ENCODE measurements at regions not wholly inside any gene's neighbourhood (a gene's known extent, or its start where the extent isn't known, plus 50 kb on each side); places are given as distances from the start of the nearest gene placed in this dataset.
"Not testable (repeated sequence)": the region's sequence is repeated elsewhere in the genome, so short reads cannot be mapped to it uniquely, and the experiment has no call there.

DNA sequence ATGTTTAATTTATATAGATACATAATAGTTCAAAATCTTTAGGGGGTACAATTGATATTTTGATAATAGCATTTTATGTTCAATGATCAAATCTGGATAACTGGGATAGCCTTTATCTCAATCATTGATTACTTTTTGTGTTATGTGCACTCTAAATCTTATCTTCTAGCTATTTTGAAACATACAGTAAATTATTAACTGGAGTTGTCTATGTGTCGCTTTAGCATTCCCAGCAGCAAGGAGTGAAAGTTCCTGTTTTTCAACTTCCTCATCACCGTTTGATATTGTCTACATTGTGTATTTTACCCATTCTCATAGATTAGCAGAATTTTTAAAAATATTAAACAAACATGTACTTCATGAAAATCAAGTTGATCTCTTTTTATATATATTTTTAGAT, 1207.4 kb downstream of the TMEM121 start:
- Histone ChIP-seq H3K36me3 (no peaks in the 10 kb centered on the region), H3K27me3 (ENCODE audit: insufficient read depth, low read depth, severe bottlenecking) (no peaks in the 10 kb centered on the region), H3K27ac (no peak overlapping the region), H3K9me3 (ENCODE audit: severe bottlenecking) (no peaks in the 10 kb centered on the region), H3K4me3 (ENCODE audit: low read depth, low read length) (no peak overlapping the region)
- TF ChIP-seq, protein P1, sequence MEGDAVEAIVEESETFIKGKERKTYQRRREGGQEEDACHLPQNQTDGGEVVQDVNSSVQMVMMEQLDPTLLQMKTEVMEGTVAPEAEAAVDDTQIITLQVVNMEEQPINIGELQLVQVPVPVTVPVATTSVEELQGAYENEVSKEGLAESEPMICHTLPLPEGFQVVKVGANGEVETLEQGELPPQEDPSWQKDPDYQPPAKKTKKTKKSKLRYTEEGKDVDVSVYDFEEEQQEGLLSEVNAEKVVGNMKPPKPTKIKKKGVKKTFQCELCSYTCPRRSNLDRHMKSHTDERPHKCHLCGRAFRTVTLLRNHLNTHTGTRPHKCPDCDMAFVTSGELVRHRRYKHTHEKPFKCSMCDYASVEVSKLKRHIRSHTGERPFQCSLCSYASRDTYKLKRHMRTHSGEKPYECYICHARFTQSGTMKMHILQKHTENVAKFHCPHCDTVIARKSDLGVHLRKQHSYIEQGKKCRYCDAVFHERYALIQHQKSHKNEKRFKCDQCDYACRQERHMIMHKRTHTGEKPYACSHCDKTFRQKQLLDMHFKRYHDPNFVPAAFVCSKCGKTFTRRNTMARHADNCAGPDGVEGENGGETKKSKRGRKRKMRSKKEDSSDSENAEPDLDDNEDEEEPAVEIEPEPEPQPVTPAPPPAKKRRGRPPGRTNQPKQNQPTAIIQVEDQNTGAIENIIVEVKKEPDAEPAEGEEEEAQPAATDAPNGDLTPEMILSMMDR (IDR thresholded peaks at IDR 0.05; ENCODE audit: low read depth, low read length), result no peak
- no peak for DNase-seq

DNA sequence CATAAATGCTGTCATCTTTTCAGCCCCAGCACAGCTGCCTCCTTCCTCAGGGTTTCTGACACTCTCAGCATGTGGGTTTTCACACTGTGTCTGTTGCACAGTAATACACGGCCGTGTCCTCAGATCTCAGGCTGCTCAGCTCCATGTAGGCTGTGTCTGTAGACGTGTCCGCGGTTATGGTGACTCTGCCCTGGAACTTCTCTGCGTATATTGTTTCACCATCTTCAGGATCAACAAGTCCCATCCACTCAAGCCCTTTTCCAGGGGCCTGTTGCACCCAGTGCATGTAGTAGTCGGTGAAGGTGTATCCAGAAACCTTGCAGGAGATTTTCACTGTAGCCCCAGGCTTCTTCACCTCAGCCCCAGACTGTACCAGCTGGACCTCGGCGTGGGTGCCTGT, 1210.6 kb downstream of the TMEM121 start:
- H3K36me3 ChIP-seq, result no peaks in the 10 kb centered on the region
- no peaks in the 10 kb centered on the region for H3K27me3 ChIP-seq (ENCODE audit: insufficient read depth, low read depth, severe bottlenecking)
- TF ChIP-seq, protein P1 (IDR thresholded peaks at IDR 0.05; ENCODE audit: low read depth, low read length), result no peak
- H3K27ac ChIP-seq, result no peak overlapping the region
- no peak for DNase-seq
- H3K9me3 ChIP-seq (ENCODE audit: severe bottlenecking), result no peaks in the 10 kb centered on the region
- no peak overlapping the region for H3K4me3 ChIP-seq (ENCODE audit: low read depth, low read length)

DNA sequence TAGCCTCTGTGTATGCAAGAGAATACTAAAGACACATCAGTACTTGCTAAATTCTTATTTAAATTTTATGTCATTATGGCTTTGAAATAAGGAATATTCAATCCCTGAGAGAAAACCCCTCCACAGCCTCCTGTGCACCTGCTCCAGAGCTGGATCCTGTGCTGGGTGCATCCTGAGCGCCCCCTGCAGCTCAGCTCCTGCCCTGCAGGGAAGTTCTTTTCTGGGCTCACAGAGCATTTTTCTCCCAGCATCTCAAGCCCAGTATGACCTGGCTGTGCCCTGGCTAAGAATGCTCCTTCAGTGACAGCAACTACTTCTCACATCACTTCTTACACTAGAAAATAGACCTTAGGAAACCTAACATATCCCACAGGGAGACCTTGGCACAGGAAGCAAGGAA, 1211.7 kb downstream of the TMEM121 start:
- Histone ChIP-seq H3K36me3 (no peaks in the 10 kb centered on the region), H3K9me3 (ENCODE audit: severe bottlenecking) (no peaks in the 10 kb centered on the region), H3K27ac (no peak overlapping the region), H3K4me3 (ENCODE audit: low read depth, low read length) (no peak overlapping the region), H3K27me3 (ENCODE audit: insufficient read depth, low read depth, severe bottlenecking) (no peaks in the 10 kb centered on the region)
- TF ChIP-seq, protein P1 (IDR thresholded peaks at IDR 0.05; ENCODE audit: low read depth, low read length), result no peak
- no peak for DNase-seq

DNA sequence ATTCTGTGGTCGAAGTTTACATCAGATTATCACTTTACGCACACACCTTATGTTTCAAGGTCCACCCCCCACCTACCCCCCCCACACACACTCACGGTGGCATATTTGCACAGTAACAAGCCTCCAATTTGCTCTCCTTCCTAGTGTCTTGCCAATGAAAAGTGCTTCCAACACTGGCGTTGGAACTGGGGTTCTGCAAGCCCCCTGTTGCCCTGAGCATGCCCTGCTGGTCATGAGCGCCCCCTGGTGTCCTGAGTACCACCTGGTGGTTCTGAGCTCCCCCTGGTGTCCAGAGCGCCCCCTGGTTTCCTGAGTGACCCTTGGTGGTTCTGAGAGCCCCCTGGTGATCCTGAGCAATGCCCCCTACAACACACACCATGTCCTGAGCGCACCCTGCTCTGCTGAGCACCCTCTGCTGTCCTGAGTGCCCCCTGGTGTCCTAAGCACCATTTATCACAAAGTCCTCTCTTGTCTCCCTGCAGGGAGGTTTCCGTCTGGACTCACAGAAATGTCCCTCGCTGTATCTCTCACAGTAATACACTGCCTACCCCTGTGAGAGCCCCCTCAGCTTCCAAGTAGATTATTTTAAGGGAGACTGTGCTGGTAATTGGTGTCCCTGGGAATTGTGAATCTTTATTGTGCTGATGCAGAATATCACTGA, 1212.3 kb downstream of the TMEM121 start:
- not testable (repeated sequence) for H3K4me3 ChIP-seq (ENCODE audit: low read depth, low read length); H3K36me3 ChIP-seq; DNase-seq; H3K9me3 ChIP-seq (ENCODE audit: severe bottlenecking); H3K27ac ChIP-seq; H3K27me3 ChIP-seq (ENCODE audit: insufficient read depth, low read depth, severe bottlenecking)

DNA sequence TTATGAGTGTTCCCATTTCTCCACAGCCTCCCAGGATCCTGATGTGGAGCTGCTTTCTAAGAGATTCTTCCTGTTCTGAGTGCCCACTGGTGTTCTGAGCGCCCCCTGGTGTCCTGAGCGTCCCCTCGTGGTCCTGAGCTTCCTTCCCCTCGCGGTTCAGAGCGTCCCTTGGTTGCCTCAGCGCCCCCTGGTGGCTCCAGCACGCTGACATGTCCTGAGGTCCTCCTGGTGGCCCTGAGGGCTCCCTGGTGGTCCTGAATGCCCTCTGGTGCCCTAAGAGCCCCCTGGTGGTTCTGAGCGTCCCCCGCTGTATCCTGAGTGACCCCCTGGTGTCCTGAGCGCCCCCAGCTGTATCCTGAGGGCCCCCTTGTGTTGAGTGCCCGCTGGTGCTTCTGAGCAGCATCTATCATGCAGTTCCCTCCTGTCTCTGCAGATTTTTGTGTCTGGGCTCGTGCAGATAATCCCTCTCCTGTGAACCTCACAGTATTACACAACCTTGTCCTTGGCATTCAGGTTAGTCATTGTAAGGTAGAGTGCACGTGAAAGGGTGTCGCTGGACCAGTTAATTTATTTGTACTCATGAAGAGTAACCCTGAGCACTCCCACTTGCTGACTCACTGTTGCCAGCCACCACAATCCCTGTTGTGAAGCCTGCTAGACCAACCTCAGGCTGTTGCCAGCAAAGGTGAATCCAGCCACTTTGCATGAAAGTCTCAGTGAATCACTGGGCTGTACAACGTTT, 1214.9 kb downstream of the TMEM121 start:
- not testable (repeated sequence) for DNase-seq; H3K27ac ChIP-seq; H3K36me3 ChIP-seq; H3K27me3 ChIP-seq (ENCODE audit: insufficient read depth, low read depth, severe bottlenecking); H3K9me3 ChIP-seq (ENCODE audit: severe bottlenecking); H3K4me3 ChIP-seq (ENCODE audit: low read depth, low read length)

DNA sequence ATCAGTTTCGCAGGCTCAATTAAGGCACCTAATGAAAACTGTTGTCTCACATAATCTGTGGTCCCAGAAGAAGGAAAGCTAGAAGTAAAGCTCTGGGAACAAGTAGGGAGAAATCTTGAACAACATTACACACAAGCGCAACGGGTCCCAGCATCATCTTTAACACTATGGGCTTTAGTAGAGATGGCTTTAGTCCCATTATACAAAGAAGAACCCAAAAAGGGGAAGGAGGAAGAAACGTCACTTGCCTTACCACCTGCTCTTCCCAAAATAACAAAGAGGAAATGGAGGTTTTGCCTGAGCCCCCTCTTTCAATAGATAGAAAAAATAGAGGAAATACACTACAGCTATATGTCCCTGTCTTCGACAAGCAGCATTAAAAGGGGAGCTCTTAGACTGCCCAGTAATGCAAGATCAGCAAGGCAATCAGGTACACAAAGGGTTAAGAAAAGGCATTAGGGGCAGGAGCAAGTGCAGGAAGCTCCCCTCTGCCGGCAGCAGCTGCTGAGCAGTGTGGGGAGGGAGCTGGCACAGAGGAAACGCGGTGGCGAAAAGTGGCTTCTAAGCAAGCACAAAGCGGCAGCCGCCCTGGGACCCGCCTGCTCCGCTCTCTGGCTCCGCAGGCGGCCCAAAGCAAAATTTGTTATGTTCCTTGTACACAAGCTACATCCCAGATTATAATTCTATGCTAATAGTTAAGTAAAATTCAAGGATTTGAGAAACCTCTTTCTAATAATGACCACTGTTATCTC, 1218.8 kb downstream of the TMEM121 start:
- not testable (repeated sequence) for H3K9me3 ChIP-seq (ENCODE audit: severe bottlenecking); H3K4me3 ChIP-seq (ENCODE audit: low read depth, low read length); H3K27ac ChIP-seq; H3K36me3 ChIP-seq; H3K27me3 ChIP-seq (ENCODE audit: insufficient read depth, low read depth, severe bottlenecking); DNase-seq

DNA sequence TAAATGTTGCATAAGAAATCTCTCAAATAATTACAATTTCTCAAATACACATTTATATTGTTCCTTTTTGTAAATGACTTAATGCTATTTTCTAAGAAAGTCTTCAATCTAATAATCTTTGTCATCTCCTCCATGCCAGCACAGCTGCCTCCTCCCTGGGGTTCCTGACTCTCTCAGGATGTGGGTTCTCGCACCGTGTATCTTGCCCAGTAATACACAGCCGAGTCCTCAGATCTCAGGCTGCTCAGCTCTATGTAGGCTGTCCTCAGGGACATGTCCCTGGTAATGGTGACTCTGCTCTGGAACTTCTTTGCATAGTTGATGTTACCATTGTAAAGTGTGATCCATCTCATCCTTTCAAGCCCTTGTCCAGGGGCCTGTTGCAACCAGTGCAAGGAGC, 1223.7 kb downstream of the TMEM121 start:
- DNase-seq; H3K9me3 ChIP-seq (ENCODE audit: severe bottlenecking); H3K4me3 ChIP-seq (ENCODE audit: low read depth, low read length); H3K27me3 ChIP-seq (ENCODE audit: insufficient read depth, low read depth, severe bottlenecking); H3K36me3 ChIP-seq; H3K27ac ChIP-seq: not testable (repeated sequence)

DNA sequence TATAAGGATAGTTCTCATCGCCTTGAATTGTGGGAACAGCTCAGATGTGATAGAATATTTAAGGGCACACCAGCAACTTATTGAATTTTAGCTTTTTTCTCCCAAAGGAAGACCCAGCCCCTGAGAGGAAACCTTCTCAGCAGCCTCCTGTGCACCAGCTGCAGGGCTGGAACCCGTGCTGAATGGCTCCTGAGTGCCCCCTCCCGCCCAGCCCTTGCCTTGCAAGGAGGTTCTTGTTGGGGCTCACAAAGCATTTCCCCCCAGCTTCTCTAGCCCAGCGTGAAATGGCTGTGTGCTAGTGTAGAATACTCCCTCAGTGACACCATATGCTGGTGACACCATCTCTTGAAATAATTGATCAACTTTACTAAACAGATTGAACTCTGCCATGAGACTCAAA, 1227.4 kb downstream of the TMEM121 start:
- not testable (repeated sequence) for H3K27ac ChIP-seq; H3K9me3 ChIP-seq (ENCODE audit: severe bottlenecking); H3K36me3 ChIP-seq; H3K4me3 ChIP-seq (ENCODE audit: low read depth, low read length); DNase-seq; H3K27me3 ChIP-seq (ENCODE audit: insufficient read depth, low read depth, severe bottlenecking)

DNA sequence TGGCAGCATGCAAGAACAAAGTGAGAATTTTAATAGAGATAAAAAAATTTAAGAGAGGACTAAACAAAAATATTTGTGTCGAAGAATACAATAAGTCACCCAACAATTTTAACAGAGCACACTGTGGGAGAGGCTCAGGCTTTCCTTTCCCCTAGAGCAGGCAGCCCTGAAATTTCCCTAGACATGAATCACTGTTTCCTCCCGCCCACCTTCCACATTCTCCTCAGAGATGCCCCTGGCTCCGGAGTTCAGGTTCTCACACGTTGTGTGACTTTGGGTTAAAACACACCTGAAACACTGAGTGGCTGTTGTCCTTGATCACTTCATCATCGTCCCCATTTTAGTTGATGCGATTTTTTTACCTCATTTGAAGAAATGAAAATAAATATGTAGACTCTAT, 1231.1 kb downstream of the TMEM121 start:
- H3K27ac ChIP-seq; H3K4me3 ChIP-seq (ENCODE audit: low read depth, low read length); H3K9me3 ChIP-seq (ENCODE audit: severe bottlenecking); H3K36me3 ChIP-seq; H3K27me3 ChIP-seq (ENCODE audit: insufficient read depth, low read depth, severe bottlenecking); DNase-seq: not testable (repeated sequence)

DNA sequence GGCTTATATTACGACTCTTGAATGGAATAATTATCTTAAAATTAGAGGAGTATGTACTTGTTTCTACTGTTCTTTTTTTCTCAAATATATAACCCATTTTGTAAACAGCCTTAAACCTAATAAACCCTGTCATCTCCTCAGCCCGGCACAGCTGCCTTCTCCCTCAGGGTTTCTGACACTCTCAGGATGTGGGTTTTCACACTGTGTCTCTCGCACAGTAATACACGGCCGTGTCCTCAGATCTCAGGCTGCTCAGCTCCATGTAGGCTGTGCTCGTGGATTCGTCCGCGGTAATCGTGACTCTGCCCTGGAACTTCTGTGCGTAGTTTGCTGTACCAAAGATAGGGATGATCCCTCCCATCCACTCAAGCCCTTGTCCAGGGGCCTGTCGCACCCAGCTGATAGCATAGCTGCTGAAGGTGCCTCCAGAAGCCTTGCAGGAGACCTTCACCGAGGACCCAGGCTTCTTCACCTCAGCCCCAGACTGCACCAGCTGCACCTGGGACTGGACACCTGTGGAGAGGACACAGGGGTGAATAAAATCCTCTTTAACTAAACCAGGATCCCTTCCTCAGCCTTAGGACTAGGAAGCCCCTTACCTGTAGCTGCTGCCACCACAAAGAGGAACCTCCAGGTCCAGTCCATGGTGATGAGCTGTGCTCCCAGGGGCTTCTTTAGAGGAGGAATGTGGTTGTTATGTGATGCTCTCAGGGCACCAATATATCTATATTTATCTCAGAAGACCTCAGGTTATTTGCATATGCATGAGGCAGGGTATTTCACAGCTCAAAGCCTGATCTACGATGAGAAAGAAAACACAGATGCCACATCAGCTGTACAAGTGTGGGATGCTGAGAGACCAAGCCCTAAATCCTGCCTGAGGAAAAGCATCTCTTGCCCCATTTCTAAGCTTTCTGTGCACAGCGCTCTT, 1235.8 kb downstream of the TMEM121 start:
- H3K27me3 ChIP-seq (ENCODE audit: insufficient read depth, low read depth, severe bottlenecking); H3K9me3 ChIP-seq (ENCODE audit: severe bottlenecking); H3K4me3 ChIP-seq (ENCODE audit: low read depth, low read length); H3K36me3 ChIP-seq; DNase-seq; H3K27ac ChIP-seq: not testable (repeated sequence)
